KMS-11 (cell line): ENCODE measurements at regions not wholly inside any gene's neighbourhood (a gene's known extent, or its start where the extent isn't known, plus 50 kb on each side); places are given as distances from the start of the nearest gene placed in this dataset.

ENCODE experiments used
- H2AFZ ChIP-seq: fragments of 200-600 bp; sonication (generic); 2 replicates; pipeline ENCODE4 v1.6.1; 2016; ENCODE audit warnings: antibody characterized with exemption, mixed run types, low read depth
- H3K27ac ChIP-seq: fragments of 200-600 bp; sonication (generic); 2 replicates; pipeline ENCODE4 v1.6.1; 2016; ENCODE audit warnings: mild to moderate bottlenecking, mixed run types
- H3K27me3 ChIP-seq: fragments of 200-600 bp; sonication (generic); 2 replicates; pipeline ENCODE4 v1.6.1; 2017; ENCODE audit warnings: mild to moderate bottlenecking, low read depth, mixed run types, moderate library complexity; ENCODE audit not compliant: insufficient read depth
- H3K36me3 ChIP-seq: fragments of 200-600 bp; sonication (generic); 2 replicates; pipeline ENCODE4 v1.6.1; 2017; ENCODE audit warnings: mild to moderate bottlenecking, mixed run types; ENCODE audit not compliant: insufficient read depth
- H3K4me1 ChIP-seq: fragments of 200-600 bp; sonication (generic); 2 replicates; pipeline ENCODE4 v1.6.1; 2016; ENCODE audit warnings: mild to moderate bottlenecking, low read depth, mixed run types; ENCODE audit not compliant: poor library complexity, severe bottlenecking
- H3K4me2 ChIP-seq: fragments of 200-600 bp; sonication (generic); 2 replicates; pipeline ENCODE4 v1.7.0; 2016; ENCODE audit warnings: mild to moderate bottlenecking, mixed run types
- H3K4me3 ChIP-seq: fragments of 200-600 bp; sonication (generic); IDR thresholded peaks from 2 replicates; pipeline ENCODE4 v1.6.1; 2017; ENCODE audit warnings: low read depth, low read length, mixed read lengths; ENCODE audit not compliant: insufficient read depth
- H3K79me2 ChIP-seq: fragments of 200-600 bp; sonication (generic); 2 replicates; pipeline ENCODE4 v1.6.1; 2016; ENCODE audit warnings: low read depth, mixed run types; ENCODE audit not compliant: insufficient read depth
- H3K9ac ChIP-seq: fragments of 200-600 bp; sonication (generic); 2 replicates; pipeline ENCODE4 v1.6.1; 2016; ENCODE audit warnings: mild to moderate bottlenecking, mixed run types
- H4K20me1 ChIP-seq: fragments of 200-600 bp; sonication (generic); 2 replicates; pipeline ENCODE4 v1.6.1; 2016; ENCODE audit warnings: mild to moderate bottlenecking, mixed run types; ENCODE audit not compliant: insufficient read depth
- TF ChIP-seq, protein P1 (sequence below): fragments of 200-600 bp; sonication (generic); conservative IDR thresholded peaks from 2 replicates; pipeline ENCODE4 v1.6.1; 2017; ENCODE audit warnings: low read depth, mild to moderate bottlenecking, antibody characterized with exemption, low read length, moderate library complexity, mixed read lengths

DNA sequence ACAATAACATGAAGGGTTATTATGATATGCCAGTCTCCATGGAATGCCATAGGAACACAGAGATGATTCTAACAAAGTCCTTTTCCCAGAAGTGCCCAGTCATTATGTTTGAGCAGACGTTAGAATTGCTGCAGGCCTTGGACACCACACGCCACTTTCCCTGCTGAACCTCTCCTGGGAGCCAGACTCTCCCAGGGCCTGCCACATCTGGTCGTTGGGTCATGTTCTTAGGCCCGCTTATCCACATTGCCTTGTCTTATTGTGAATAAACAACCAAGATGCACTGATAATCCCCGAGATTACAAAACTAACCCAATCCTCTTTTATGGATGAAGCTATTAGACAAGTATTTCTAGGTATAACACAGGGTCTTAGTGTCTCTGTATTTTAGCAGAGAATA is 276.5 kb upstream of the CITED2 start:
- H3K36me3 ChIP-seq = no peaks in the 10 kb centered on the region
- no peaks in the 10 kb centered on the region for H3K79me2 ChIP-seq
- no peaks in the 10 kb centered on the region for H3K4me1 ChIP-seq
- H3K27me3 ChIP-seq = no peaks in the 10 kb centered on the region
- H2AFZ ChIP-seq = no peak overlapping the region
- no peak overlapping the region for H3K4me2 ChIP-seq
- H3K9ac ChIP-seq = no peak overlapping the region
- H3K4me3 ChIP-seq = no peak overlapping the region
- H4K20me1 ChIP-seq = no peaks in the 10 kb centered on the region
- no peak overlapping the region for H3K27ac ChIP-seq
- TF ChIP-seq, protein P1, sequence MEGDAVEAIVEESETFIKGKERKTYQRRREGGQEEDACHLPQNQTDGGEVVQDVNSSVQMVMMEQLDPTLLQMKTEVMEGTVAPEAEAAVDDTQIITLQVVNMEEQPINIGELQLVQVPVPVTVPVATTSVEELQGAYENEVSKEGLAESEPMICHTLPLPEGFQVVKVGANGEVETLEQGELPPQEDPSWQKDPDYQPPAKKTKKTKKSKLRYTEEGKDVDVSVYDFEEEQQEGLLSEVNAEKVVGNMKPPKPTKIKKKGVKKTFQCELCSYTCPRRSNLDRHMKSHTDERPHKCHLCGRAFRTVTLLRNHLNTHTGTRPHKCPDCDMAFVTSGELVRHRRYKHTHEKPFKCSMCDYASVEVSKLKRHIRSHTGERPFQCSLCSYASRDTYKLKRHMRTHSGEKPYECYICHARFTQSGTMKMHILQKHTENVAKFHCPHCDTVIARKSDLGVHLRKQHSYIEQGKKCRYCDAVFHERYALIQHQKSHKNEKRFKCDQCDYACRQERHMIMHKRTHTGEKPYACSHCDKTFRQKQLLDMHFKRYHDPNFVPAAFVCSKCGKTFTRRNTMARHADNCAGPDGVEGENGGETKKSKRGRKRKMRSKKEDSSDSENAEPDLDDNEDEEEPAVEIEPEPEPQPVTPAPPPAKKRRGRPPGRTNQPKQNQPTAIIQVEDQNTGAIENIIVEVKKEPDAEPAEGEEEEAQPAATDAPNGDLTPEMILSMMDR = no peak

DNA sequence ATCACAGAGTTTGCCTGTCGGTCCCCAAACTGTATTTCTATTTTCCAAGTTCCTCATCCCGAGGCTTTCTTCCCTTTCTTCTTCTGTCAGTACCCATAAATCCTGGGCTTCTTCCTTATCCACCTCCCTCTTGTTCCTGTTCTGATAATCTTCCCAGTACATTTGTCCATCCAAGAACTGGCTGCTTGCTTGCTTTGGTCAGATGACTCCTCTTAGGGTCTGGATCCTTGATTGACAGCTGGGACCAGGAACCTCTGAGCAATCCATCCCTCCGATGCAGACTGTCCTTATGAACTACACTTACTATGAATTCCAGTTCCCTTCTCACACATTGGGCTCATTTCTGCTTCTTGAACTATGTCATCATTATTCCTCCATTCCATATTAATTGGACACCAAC is 275.3 kb upstream of the CITED2 start:
- H3K36me3 ChIP-seq = no peaks in the 10 kb centered on the region
- no peak overlapping the region for H3K4me2 ChIP-seq
- H3K27me3 ChIP-seq = no peaks in the 10 kb centered on the region
- no peaks in the 10 kb centered on the region for H3K4me1 ChIP-seq
- H3K79me2 ChIP-seq = no peaks in the 10 kb centered on the region
- no peak overlapping the region for H3K27ac ChIP-seq
- H3K9ac ChIP-seq = no peak overlapping the region
- H2AFZ ChIP-seq = no peak overlapping the region
- TF ChIP-seq, protein P1 = no peak
- H3K4me3 ChIP-seq = no peak overlapping the region
- H4K20me1 ChIP-seq = no peaks in the 10 kb centered on the region

DNA sequence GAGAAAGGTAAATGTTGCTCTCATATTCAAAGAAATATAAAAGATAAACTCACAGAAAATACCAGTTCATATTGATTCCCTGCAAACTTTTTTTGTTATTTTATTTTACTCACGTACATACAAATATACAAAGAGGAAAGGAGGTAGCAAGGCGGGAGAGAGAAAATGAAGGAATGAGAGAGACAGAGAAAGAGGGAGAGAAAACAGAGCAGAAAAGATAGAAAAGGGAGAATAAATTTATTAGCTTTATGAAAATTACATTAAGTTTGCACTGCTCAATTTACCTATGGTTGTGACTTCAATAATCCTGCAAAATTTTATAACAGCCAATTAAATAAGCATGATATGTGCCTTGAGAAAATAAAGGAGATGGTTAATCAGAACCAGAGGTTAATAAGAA is 274.7 kb upstream of the CITED2 start:
- H4K20me1 ChIP-seq = no peaks in the 10 kb centered on the region
- H3K36me3 ChIP-seq = no peaks in the 10 kb centered on the region
- H3K27me3 ChIP-seq = no peaks in the 10 kb centered on the region
- H2AFZ ChIP-seq = no peak overlapping the region
- no peaks in the 10 kb centered on the region for H3K4me1 ChIP-seq
- no peak overlapping the region for H3K4me2 ChIP-seq
- H3K4me3 ChIP-seq = no peak overlapping the region
- no peak overlapping the region for H3K9ac ChIP-seq
- TF ChIP-seq, protein P1 = no peak
- no peaks in the 10 kb centered on the region for H3K79me2 ChIP-seq
- no peak overlapping the region for H3K27ac ChIP-seq

DNA sequence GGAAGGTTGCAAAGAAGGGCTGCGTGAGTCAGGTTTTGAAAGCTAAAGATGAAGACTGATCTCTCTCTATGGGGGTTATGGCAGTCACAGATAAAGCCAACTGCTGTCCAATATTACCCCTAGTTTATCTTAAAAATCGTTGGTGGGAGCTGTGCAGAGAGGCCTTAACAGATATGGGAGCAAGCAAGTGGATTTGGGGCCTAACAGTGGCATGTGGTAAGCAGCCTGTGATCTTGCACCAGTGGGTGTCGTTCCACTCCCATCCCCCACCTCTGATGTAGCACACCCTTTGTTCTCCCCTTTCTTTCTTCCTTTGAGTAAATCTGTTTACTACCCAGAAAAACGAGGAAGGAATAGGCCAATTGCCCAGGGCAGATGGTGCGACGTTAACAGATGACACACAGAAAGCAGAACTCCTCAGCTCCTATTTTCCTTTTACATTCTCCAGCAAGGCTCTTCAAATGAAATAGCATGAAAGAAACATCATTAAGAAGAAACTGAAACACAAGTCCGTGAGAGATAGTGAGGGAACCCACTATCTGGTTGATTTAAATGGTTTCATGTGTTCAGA is 274.1 kb upstream of the CITED2 start:
- H3K4me1 ChIP-seq = no peaks in the 10 kb centered on the region

More for the DNA sequence above, 274.1 kb upstream of the CITED2 start:
- Histone ChIP-seq H3K4me3 (no peak overlapping the region), H2AFZ (no peak overlapping the region), H3K9ac (no peak overlapping the region), H3K36me3 (no peaks in the 10 kb centered on the region), H3K79me2 (no peaks in the 10 kb centered on the region), H3K4me2 (no peak overlapping the region), H3K27ac (no peak overlapping the region), H3K27me3 (no peaks in the 10 kb centered on the region), H4K20me1 (no peaks in the 10 kb centered on the region)
- TF ChIP-seq, protein P1 = no peak
